HTR-8/SVneo (cell line): ENCODE measurements at regions not wholly inside any gene's neighbourhood (a gene's known extent, or its start where the extent isn't known, plus 50 kb on each side); places are given as distances from the start of the nearest gene placed in this dataset.

ENCODE experiments used
- DNase-seq: peaks from one replicate; pipeline ENCODE4 v3.0.0; 2011; ENCODE audit warnings: low spot score, mixed read lengths; ENCODE audit not compliant: insufficient read length
- FAIRE-seq: peaks from 2 replicates; lab custom pipeline; 2011; peaks lifted over from hg19 to GRCh38; lab: Jason Lieb, UNC

DNA sequence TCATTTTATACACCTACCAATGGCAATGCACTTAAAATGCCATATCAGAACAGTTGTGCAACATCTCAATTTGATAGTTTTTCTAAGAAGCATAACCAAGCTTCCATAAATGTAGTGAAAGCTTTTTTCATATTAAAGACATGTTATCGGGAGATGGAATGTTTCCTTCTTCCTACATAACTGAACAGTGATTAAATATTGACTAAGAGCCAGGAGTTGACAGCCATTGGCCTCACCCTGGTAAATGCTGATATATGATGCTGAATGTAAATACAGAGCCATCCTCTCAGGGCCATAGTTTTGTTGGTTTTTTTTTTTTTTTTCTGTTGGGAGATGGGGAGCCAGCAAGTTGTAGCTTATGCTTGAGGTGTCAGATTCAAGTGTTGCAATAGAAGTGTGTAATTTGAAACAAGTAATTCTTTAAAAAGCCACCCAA is 203.3 kb upstream of the IL12A start:
- peak; percentile 48 for DNase-seq
- no peak for FAIRE-seq

DNA sequence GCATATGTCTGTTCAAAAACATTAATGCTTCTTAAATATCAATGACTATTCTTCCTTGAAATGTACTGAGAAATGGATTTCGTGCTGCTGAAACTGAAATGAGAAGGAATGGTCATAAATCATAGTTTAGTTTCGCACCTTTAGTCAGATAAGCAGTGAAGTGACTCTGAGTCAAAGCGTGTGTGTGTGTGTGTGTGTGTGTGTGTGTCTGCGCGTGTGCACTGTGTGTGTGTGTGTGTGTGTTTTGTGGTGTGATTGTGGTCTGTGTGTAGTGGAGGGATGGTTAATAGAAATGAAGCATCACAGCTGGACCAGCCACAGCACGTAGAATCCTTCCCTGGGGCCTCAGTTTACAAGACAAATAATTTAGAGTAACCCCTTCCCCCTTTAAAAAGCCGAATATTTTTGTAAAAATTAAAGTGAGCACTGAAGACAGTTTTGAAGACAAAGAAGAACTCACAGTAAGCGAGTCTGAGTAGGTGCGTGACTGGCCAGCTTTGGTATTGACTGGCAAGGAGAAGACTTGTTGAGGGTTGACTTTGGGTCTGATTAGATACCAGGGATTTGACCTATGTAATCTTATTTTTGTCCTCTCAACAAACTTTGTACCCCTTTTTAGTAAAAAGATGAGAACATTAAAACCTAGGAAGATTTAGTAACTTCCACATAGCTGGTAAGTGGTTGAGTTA is 202.0 kb upstream of the IL12A start:
- DNase-seq (no peak), FAIRE-seq (peak; percentile 23)

DNA sequence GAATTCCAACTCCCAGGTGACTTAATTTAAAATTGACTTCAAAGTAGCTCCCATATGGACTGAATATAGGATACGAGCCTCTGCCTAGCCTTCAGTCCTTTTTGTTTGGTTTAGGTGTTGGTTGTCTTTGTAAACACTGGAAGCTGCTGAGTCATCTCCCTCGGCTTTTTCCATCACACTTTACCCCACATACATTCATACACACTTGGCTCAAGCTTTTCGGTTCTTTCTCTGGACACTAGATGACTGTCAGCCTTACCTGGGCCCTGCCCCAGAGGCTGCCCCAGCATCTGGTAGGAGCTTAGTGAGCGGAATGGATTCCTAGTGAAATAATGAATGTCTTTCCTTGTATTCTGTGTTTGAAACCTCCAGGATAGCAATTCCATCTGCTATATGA is 201.5 kb upstream of the IL12A start:
- DNase-seq, result no peak
- no peak for FAIRE-seq

DNA sequence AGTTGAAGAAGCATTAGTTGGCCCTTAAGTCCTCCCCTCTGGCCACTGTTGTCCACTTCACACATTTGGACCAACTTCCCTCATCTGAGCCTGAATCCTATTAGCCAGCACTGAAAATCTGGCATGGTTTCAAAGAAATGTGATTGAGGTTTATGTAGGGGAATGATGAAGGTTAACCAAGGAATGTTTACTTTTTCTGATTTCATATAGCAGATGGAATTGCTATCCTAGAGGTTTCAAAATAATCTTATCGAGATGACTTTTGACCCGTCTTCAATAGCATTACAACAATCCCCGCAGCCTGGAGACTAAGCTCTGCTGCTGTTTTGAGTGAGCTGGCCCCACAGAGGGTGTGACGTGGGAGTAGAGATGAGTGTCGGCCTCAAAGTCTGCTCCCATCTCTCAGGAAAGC is 200.8 kb upstream of the IL12A start:
- no peak for DNase-seq
- peak; percentile 83 for FAIRE-seq

DNA sequence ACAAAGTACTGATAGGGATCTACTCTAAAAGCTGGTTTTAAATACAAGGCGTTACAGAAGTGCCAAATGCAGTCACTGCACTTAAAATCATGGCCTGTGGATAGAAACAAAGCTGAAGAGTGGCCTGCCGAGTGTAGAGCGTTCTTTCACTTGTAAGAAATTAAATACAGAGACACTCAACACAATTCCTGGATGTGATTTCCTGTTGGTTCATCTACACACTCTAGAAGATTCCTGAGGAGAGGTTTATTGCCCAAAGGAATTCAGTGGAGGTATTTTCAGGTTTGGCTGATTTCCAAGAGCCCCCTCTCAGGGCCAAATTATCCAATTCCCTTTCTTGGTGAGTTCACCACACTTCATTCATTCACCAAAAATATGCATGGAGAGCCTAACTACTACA is 200.3 kb upstream of the IL12A start:
- no peak for DNase-seq
- FAIRE-seq, result no peak

DNA sequence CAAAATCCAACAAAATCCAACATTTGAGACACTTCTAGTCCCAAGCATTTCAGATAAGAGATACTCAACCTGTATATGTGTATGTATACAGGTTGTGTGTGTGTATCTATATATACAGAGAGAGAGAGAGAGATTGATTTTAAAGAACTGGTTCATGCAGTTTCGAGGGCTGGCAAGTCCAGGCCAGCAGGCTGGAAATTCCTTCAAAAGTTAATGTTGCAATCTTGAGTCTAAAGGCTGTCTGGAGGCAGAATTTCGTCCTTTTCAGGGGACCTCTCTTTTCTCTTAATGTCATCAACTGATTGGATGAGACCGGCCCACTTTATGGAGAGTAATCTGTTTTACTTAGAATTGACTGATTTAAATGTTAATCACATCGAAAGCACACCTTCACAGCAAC is 199.6 kb upstream of the IL12A start:
- FAIRE-seq, result no peak

DNA sequence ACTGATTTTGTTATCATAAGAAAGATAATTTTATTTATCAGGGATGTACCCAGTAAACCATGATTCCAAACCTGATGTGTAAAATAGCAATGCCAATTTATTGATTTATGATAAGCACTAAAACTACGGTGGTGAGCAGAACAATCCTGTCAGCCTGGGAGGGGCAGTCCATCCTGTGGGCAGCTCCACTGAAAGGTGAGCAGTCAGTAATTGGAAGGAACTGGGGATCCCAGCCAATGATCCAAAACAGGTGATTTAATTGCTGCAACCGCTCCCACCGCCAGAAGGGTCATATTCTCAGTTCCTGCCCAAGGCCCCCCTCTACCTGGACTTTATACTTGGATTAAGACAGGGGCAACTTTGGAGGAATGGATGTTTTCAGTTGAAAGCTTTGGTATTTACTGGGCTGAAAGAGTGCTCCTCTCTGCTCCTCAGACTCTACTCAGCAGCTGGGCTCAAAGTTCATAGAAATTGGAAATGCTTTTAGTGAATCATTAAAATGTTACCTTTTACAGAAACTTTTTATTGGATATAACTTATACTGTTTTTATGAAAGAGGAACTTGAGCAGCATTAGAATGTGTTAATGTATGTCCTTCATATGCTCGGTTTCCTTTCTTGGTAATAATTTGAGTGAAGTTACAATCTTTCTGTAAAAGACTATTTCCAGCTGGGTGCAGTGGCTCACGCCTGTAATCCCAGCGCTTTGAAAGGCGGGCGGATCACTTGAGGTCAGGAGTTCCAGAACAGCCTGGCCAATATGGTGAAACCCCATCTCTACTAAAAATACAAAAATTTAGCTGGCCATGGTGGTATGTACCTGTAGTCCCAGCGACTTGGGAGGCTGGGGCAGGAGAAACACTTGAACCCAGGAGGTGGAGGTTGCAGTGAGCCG is 198.6 kb upstream of the IL12A start:
- DNase-seq (no peak), FAIRE-seq (no peak)

More for the DNA sequence above, 199.6 kb upstream of the IL12A start:
- no peak for DNase-seq

DNA sequence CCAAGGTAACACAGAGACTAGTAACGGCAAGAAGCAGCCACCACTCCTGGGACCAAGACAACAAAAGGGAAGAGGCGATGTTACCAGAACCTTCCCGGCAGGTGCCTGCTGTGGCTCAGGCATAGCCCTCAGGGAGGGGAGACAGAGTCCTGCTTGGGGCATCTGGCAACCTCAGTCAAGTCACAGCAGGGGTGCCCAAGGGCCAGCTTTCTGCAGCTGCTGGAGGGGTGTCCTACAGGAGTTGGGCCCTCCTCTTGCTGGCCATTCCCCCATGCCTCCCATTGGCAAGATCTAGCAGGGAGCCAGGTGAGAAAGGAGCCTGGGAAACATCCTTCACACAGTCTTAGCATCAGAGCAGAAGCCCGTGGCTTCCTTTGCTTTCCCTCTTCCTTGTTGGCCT is 197.3 kb upstream of the IL12A start:
- no peak for FAIRE-seq
- no peak for DNase-seq

DNA sequence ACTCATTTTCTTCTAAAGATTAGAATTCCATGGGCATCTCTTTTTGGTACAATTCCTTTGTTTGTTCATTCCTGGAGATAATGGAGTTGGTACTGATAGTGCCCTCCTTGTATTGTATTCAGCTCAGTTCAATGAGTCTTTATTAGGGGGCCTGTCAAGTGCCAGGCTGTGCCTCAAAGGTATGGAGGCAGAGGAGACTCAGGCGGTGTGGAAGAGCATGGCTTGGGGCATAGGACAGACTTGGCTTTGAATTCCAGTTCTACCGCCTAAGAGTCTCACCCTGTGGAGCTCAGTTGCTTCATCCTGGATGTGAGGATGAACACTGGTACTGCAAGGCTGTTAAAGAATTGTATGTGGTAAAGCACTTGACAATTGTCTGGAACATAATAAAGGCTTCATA is 196.6 kb upstream of the IL12A start:
- no peak for FAIRE-seq
- no peak for DNase-seq

DNA sequence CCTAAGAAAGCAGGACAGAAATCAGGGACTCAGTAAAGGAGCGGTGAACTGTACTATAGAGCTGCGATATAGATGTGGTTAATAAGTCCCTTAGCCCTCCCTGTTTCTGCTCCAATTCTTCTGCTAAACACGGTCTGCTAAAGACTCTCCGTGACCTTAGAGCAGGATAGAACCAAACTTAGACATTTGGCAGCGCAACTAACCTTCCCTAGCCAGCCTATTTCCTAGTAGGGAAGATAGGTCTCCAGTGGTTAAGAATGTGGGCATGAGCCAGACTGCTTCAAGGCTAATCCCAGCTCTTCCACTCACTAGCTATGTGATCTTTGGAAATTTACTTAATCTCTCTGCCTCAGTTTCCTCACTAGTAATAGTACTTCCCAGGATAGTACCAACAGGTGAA is 193.6 kb upstream of the IL12A start:
- DNase-seq (no peak), FAIRE-seq (no peak)

DNA sequence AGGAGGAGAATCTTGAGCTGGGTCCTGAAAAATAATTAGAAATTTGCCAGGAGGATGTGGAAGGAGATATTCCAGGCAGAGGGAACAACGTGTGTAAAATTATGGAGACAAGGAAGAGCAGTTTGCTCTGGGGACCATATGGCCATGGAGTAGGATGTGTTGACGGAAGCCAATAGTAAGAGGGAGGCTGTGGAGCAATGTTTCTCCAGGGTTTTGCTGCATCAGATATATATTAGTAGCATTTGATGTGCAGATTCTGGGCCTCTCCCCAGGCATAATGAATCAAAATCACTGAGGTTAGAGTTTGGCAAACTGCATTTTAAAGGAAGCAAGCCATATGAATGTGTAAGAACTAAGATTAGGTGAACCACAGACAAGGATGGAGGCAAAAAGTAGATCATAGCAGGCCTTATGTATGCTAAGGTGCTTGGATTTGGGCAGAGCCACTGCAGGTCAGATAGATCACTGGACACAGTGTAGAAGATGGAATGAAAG is 192.9 kb upstream of the IL12A start:
- DNase-seq (no peak), FAIRE-seq (no peak)

DNA sequence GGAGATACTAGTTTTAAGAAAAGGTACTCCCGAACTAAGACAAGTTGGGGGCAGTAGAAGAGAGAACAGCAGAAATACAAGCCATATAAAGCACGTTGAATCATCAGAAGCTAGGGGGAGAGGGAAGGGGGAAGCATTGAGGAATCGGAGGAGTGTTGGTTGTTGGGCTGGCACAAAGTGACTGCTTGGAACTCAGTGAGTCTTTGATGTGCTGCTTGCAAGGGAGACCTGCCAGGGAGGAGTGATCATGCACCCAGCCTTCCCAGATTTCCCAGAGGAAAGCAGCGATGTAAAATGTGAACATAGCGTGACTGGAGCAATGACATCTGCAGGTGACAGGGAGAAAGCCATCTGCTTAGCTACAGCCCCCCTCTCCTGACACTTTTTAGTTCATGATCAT is 192.4 kb upstream of the IL12A start:
- no peak for FAIRE-seq
- DNase-seq, result no peak

DNA sequence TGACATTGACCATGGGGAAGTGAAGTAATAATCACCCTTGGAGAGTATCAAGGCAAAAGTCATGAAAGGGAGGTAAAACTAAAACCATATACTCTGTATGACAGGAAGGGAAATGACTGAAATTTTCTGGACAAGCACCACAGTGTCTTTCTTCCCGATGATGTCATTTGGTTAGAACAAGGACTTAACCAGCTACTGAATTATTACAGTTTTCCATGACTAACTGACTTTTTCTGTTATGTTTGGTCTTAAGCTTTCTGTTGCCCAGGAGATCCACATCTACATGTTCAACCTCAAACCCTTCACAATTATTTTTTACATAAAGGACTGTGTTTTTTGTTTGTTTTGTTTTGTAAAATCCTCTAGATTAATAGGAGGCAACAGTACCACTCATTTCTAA is 191.9 kb upstream of the IL12A start:
- DNase-seq (no peak), FAIRE-seq (no peak)

DNA sequence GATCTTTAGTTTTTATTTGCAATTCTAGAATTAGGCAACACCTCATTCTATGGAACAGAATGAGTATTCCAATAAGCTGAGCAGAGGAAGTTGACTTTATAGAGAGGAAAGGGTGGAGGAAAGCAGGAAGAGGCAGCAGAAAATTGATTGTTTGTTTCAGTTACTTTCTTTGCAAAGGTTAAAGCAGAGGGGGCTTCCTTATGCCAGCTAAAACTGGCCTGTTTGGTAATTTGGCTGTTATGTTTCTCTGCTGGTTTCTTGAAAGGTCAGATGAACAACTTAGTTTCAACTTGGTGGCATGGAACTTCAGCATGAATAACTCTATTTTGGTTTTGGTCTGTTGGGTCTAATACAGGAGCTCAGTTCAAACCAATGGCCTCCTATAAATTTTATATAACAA is 190.9 kb upstream of the IL12A start:
- FAIRE-seq, result no peak

DNA sequence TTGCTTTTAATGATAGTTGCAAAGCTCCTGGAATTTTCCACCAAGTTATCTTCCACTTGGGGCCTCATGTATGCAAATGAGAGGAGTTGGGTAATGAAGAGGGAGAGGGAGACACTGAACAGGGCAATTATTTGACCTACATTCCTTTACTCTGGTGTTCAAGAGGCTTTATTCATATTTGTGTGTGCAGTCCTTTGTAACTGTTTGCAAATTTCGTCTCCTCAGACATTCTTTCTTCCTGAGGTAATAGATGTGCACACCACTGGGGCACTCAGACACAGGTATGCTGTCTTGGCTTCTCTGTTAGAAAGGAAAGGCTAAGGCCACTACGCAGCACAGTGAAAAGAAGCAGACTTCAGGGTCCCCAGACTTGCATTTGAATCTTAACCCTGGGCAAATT is 189.7 kb upstream of the IL12A start:
- DNase-seq, result no peak
- no peak for FAIRE-seq

More for the DNA sequence above, 190.9 kb upstream of the IL12A start:
- no peak for DNase-seq

DNA sequence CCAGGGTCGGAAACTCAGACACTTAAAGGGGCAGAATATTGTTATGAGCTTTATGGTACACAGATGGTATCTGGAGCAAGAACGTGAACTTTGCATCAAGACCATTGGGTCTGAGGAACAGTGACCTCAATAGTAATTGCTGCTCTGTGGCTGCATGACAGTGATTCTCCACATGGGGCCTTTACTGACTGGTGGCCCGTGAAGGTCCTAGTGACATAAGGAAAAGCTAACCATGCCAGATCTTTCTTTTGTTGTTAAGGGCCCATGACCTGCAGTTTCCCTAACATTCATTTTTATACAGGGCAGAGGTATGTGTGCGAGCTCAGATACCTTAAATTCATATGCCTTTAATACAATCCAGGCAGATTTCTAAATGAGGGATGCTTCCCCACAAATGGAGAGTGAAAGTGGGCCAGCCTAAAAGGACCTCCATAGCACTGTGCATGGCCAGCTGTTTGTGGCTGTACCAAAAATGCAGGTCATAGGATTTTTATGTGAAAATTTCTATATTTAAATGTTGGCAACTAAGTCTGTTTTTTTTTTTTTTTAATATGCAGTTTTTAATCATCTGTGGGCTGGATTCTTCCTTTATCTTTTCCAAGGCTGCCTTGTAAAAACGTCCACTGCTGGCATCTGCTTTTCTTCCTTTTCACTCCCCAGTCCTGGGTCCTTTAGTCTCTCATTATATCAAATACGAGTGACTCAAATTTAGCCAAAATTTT is 188.0 kb upstream of the IL12A start:
- DNase-seq, result no peak
- FAIRE-seq, result no peak

DNA sequence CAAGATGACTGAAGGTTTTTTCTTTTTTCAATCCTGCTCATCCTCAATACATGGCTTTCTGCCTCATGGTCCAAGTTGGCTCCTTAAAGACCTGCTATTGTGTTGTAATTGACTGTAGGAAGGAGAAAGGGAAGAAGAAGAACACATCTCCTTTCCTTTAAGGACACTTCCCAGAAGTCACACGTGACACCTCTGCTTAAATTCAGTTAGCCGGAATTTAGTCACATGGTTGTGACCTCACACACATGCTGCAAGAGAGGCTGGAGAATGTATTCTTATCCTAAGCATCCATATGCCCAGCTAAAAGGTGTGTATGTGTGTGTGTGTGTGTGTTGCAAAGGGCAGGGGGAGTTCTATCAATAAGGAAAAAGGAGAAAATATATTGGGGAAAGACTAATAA is 185.8 kb upstream of the IL12A start:
- DNase-seq (no peak), FAIRE-seq (no peak)

DNA sequence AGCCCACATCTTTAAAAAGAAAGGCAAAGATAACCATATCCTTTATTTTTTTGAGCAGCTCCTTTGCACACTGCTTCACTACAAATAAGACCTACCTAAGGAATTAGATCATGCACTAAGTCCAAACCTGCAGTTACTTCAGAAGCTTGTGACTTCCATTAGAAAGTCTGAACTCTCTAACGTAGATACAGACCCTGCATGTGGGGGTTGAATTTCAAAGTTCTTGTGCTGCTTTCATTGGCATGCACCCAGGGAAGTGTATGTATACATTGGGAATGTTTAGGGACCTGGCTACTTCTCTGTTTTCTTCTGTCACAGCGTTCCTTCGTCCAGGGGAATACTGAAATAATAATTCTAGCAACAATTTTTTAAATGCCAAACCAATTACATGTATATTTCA is 185.2 kb upstream of the IL12A start:
- DNase-seq (no peak), FAIRE-seq (no peak)

DNA sequence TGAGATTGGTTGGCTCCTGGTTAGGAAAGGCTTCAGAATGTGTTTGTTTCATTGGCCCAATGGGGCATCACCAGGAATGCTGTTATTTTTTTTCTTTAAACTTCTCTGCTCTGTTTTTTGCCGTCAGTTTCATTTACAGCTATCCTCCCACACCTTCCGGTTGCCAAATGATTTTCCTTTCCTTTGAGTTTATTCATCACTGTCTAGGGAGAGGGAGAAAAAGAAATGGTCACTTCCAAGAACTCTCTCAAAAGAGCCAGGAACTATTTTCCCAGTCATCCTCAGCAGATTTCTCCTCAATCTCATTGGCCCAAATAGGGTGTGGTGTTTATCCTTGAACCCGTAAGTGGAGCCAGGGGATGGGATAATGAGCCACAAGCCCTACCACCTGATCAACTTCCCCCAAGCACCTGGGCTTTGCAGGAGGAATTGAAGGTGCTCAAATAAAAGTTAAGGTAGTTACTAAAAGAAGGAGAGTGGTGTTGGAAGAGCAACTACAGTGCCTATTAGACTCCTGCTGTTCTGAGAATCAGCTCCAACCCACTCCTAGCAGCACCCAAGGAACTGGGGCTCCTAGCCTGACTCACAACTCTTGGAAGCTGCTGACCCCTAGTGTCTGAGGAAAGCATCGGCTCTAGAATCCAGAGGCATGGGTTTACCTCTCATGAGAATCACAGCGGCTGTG is 183.8 kb upstream of the IL12A start:
- peak; percentile 79 for DNase-seq
- peak; percentile 42 for FAIRE-seq

DNA sequence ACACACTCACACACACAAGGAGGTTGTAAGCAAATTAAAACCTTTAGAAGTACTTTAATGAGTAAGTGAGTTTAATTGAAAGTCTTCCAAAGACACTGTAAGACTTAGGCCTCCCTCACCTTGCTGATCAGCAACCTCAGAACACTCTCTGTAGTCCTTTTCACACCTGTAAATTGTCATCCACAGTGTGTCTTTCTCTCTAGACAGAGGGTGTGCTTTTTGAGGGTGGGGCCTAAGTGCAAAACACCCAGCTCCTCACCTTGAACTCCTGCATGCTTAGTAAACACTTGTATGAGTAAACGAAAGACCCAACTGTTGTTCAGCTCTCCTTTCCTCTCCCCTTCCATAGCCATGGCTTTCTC is 183.2 kb upstream of the IL12A start:
- no peak for FAIRE-seq
- no peak for DNase-seq
